HepG2 (cell line): ENCODE measurements at regions not wholly inside any gene's neighbourhood (a gene's known extent, or its start where the extent isn't known, plus 50 kb on each side); places are given as distances from the start of the nearest gene placed in this dataset.

ENCODE experiments used
- CAMTA2 ChIP-seq: sonication (generic); formaldehyde crosslinking; IDR thresholded peaks from 2 replicates; pipeline ENCODE4 v1.4.0; 2020; ENCODE audit warnings: mild to moderate bottlenecking, missing genetic modification reagents, borderline replicate concordance
- CBFB ChIP-seq: sonication (generic); formaldehyde crosslinking; IDR thresholded peaks from 2 replicates; pipeline ENCODE4 v1.4.0; 2020; ENCODE audit warnings: missing genetic modification reagents
- FOXP1 ChIP-seq, 2 experiments: fragments of 450-650 bp in 1 of 2; IDR thresholded peaks; 2 replicates each; pipeline ENCODE4 v1.6.1; 2017 to 2018; ENCODE audit warnings: antibody characterized with exemption in 1 of 2
- HDAC6 ChIP-seq: fragments of 200-600 bp; sonication (generic); IDR thresholded peaks from 2 replicates; pipeline ENCODE4 v1.7.0; 2017; ENCODE audit warnings: mild to moderate bottlenecking, antibody characterized with exemption, low read length, low read depth
- MEIS2 ChIP-seq: sonication (generic); formaldehyde crosslinking; IDR thresholded peaks from 2 replicates; pipeline ENCODE4 v1.9.0; 2021; ENCODE audit warnings: mild to moderate bottlenecking, missing genetic modification reagents
- ONECUT2 ChIP-seq: sonication (generic); formaldehyde crosslinking; IDR thresholded peaks from 2 replicates; pipeline ENCODE4 v1.4.0; 2020; ENCODE audit warnings: missing genetic modification reagents
- POLR2AphosphoS5 ChIP-seq: IDR thresholded peaks from 2 replicates; pipeline ENCODE4 v1.6.1; 2012; ENCODE audit warnings: low read depth, low read length
- RXRB ChIP-seq: IDR thresholded peaks from 2 replicates; pipeline ENCODE4 v1.6.1; 2016; ENCODE audit warnings: borderline replicate concordance, missing genetic modification reagents, missing compliant biosample characterization
- SALL1 ChIP-seq: sonication (generic); formaldehyde crosslinking; IDR thresholded peaks from 2 replicates; pipeline ENCODE4 v1.8.0; 2022; ENCODE audit warnings: mild to moderate bottlenecking, missing genetic modification reagents
- SMARCC2 ChIP-seq: fragments of 450-650 bp; IDR thresholded peaks from 2 replicates; pipeline ENCODE4 v1.6.1; 2017; ENCODE audit warnings: antibody characterized with exemption, mild to moderate bottlenecking
- STAG1 ChIP-seq: sonication (generic); formaldehyde crosslinking; IDR thresholded peaks from 2 replicates; pipeline ENCODE4 v1.4.0; 2020; ENCODE audit warnings: missing genetic modification reagents
- TEAD3 ChIP-seq: optimal IDR thresholded peaks from 2 replicates; pipeline ENCODE3; 2016; ENCODE audit warnings: borderline replicate concordance
- ZNF12 ChIP-seq: sonication (generic); formaldehyde crosslinking; IDR thresholded peaks from 2 replicates; pipeline ENCODE4 v1.5.0; 2020; ENCODE audit warnings: missing genetic modification reagents
- ZNF205 ChIP-seq: IDR thresholded peaks from 2 replicates; pipeline ENCODE4 v1.6.1; 2018; ENCODE audit warnings: missing biosample characterization, missing genetic modification reagents
- ZNF816 ChIP-seq: sonication (generic); formaldehyde crosslinking; IDR thresholded peaks from 2 replicates; pipeline ENCODE4 v1.8.0; 2022; ENCODE audit warnings: missing genetic modification reagents, mild to moderate bottlenecking, borderline replicate concordance
- ZNF850 ChIP-seq: sonication (generic); formaldehyde crosslinking; conservative IDR thresholded peaks from 2 replicates; pipeline ENCODE4 v1.9.0; 2021; ENCODE audit warnings: mild to moderate bottlenecking, missing genetic modification reagents
- ZSCAN30 ChIP-seq: sonication (generic); formaldehyde crosslinking; IDR thresholded peaks from 2 replicates; pipeline ENCODE4 v1.5.0; 2020; ENCODE audit warnings: mild to moderate bottlenecking, missing genetic modification reagents
- TF ChIP-seq, protein P1 (sequence below), 2 experiments: sonication (generic) in 1 of 2; formaldehyde crosslinking in 1 of 2; IDR thresholded peaks; 2 replicates each; pipeline versions ENCODE4 v1.4.0 to v1.6.1; 2018 to 2020; ENCODE audit warnings: missing genetic modification reagents in 2 of 2, borderline replicate concordance in 1 of 2, low read depth in 1 of 2, mild to moderate bottlenecking in 1 of 2, missing biosample characterization in 1 of 2
- TF ChIP-seq, protein P2 (sequence below): sonication (generic); formaldehyde crosslinking; conservative IDR thresholded peaks from 2 replicates; pipeline ENCODE4 v1.4.0; 2020; ENCODE audit warnings: missing genetic modification reagents
- TF ChIP-seq, protein P3 (sequence below): sonication (generic); formaldehyde crosslinking; IDR thresholded peaks from 2 replicates; pipeline ENCODE4 v1.4.0; 2020; ENCODE audit warnings: missing genetic modification reagents, borderline replicate concordance
- TF ChIP-seq, protein P4 (sequence below): sonication (generic); formaldehyde crosslinking; IDR thresholded peaks from 2 replicates; pipeline ENCODE4 v1.5.1; 2020; ENCODE audit warnings: missing genetic modification reagents, mild to moderate bottlenecking, borderline replicate concordance
- TF ChIP-seq, protein P5 (sequence below): IDR thresholded peaks from 2 replicates; pipeline ENCODE4 v1.6.1; 2016

DNA sequence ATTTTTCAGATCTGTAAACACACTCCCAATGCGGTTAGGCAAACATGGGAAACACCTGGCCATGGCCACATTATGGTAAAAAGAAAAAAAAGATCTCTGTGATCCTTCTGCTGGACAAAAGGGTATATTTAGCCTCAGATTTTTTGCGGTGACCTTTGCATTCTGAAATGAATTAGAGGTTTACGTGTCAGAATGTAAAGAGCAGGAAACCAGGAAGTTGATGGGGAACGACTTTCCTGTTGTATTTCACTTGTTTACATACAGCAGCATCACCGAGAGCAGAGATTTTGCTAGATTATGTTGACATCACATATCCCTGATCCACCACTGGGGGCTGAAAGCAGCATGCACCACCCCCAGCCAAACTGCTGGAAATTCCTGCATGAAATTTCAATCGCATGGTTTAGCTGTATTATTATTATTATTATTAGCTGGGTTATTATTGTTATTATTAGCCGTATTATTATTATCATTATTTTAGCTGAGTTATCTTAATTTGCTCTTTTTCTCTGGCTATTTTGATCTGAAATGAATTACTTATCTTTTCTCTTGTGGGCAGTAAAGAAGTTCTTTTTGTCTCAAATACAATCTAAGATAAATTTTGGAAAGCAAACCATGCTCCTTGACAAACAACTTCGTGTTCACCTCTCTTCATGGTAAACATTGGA, 189.4 kb downstream of the ZFP64 start (continued):
- TF ChIP-seq, protein P1, sequence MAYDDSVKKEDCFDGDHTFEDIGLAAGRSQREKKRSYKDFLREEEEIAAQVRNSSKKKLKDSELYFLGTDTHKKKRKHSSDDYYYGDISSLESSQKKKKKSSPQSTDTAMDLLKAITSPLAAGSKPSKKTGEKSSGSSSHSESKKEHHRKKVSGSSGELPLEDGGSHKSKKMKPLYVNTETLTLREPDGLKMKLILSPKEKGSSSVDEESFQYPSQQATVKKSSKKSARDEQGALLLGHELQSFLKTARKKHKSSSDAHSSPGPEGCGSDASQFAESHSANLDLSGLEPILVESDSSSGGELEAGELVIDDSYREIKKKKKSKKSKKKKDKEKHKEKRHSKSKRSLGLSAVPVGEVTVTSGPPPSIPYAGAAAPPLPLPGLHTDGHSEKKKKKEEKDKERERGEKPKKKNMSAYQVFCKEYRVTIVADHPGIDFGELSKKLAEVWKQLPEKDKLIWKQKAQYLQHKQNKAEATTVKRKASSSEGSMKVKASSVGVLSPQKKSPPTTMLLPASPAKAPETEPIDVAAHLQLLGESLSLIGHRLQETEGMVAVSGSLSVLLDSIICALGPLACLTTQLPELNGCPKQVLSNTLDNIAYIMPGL (CRISPR knock-in tag; IDR thresholded peaks at IDR 0.05; ENCODE audit: borderline replicate concordance in 1 of 2, low read depth in 1 of 2): peak in 1 of 2 experiments; percentile 56; a peak in 1 of 4 replicates
- TF ChIP-seq, protein P2, sequence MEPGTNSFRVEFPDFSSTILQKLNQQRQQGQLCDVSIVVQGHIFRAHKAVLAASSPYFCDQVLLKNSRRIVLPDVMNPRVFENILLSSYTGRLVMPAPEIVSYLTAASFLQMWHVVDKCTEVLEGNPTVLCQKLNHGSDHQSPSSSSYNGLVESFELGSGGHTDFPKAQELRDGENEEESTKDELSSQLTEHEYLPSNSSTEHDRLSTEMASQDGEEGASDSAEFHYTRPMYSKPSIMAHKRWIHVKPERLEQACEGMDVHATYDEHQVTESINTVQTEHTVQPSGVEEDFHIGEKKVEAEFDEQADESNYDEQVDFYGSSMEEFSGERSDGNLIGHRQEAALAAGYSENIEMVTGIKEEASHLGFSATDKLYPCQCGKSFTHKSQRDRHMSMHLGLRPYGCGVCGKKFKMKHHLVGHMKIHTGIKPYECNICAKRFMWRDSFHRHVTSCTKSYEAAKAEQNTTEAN (CRISPR knock-in tag): peak; percentile 46; the same call in 1 of the 2 replicates
- TF ChIP-seq CBFB (CRISPR knock-in tag) (no peak), FOXP1 (IDR thresholded peaks at IDR 0.05) (peak; percentile 80), FOXP1 (CRISPR knock-in tag; IDR thresholded peaks at IDR 0.05) (peak; percentile 97), POLR2AphosphoS5 (no peak), SMARCC2 (no peak), CAMTA2 (no peak), ZNF12 (CRISPR knock-in tag) (no peak), ONECUT2 (CRISPR knock-in tag) (no peak), ZSCAN30 (CRISPR knock-in tag) (no peak), RXRB (CRISPR knock-in tag) (peak; percentile 85; the same call in 1 of the 2 replicates), ZNF850 (no peak), TEAD3 (CRISPR knock-in tag) (peak; percentile 87), HDAC6 (no peak), MEIS2 (CRISPR knock-in tag) (peak; percentile 67; the same call in 1 of the 2 replicates), SALL1 (CRISPR knock-in tag) (peak; percentile 84), ZNF816 (CRISPR knock-in tag) (peak; percentile 59; the same call in 1 of the 2 replicates), ZNF205 (peak; percentile 58; the same call in 1 of the 2 replicates), STAG1 (CRISPR knock-in tag) (peak; percentile 27; the same call in 1 of the 2 replicates)
- TF ChIP-seq, protein P3, sequence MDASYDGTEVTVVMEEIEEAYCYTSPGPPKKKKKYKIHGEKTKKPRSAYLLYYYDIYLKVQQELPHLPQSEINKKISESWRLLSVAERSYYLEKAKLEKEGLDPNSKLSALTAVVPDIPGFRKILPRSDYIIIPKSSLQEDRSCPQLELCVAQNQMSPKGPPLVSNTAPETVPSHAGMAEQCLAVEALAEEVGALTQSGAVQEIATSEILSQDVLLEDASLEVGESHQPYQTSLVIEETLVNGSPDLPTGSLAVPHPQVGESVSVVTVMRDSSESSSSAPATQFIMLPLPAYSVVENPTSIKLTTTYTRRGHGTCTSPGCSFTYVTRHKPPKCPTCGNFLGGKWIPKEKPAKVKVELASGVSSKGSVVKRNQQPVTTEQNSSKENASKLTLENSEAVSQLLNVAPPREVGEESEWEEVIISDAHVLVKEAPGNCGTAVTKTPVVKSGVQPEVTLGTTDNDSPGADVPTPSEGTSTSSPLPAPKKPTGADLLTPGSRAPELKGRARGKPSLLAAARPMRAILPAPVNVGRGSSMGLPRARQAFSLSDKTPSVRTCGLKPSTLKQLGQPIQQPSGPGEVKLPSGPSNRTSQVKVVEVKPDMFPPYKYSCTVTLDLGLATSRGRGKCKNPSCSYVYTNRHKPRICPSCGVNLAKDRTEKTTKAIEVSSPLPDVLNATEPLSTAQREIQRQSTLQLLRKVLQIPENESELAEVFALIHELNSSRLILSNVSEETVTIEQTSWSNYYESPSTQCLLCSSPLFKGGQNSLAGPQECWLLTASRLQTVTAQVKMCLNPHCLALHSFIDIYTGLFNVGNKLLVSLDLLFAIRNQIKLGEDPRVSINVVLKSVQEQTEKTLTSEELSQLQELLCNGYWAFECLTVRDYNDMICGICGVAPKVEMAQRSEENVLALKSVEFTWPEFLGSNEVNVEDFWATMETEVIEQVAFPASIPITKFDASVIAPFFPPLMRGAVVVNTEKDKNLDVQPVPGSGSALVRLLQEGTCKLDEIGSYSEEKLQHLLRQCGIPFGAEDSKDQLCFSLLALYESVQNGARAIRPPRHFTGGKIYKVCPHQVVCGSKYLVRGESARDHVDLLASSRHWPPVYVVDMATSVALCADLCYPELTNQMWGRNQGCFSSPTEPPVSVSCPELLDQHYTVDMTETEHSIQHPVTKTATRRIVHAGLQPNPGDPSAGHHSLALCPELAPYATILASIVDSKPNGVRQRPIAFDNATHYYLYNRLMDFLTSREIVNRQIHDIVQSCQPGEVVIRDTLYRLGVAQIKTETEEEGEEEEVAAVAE (CRISPR knock-in tag): 0 out of 2 replicates have a peak, but pooled peaks have one; percentile 30
- TF ChIP-seq, protein P4, sequence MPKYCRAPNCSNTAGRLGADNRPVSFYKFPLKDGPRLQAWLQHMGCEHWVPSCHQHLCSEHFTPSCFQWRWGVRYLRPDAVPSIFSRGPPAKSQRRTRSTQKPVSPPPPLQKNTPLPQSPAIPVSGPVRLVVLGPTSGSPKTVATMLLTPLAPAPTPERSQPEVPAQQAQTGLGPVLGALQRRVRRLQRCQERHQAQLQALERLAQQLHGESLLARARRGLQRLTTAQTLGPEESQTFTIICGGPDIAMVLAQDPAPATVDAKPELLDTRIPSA (CRISPR knock-in tag): no peak
- TF ChIP-seq, protein P5, sequence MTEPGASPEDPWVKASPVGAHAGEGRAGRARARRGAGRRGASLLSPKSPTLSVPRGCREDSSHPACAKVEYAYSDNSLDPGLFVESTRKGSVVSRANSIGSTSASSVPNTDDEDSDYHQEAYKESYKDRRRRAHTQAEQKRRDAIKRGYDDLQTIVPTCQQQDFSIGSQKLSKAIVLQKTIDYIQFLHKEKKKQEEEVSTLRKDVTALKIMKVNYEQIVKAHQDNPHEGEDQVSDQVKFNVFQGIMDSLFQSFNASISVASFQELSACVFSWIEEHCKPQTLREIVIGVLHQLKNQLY (CRISPR knock-in tag): 0 out of 2 replicates have a peak, but pooled peaks have one; percentile 57
